T-helper 2 cell treated with Interferon-gamma antibody and Interleukin-4, amounts not matched to agents 5 μg/mL and 100 μg/mL, for 36 hours (primary cell): ENCODE measurements at regions not wholly inside any gene's neighbourhood (a gene's known extent, or its start where the extent isn't known, plus 50 kb on each side); places are given as distances from the start of the nearest gene placed in this dataset.

Experiments
- DNase-seq: peaks from one replicate; pipeline ENCODE4 v3.0.0; 2021; ENCODE audit warnings: low spot score
- H3K27ac Mint-ChIP-seq: one replicate; pipeline ENCODE4 v1.8.0; 2021; ENCODE audit warnings: mild to moderate bottlenecking, mixed read lengths
- H3K27me3 Mint-ChIP-seq: one replicate; pipeline ENCODE4 v1.8.0; 2021; ENCODE audit warnings: low read depth, mixed read lengths
- H3K36me3 Mint-ChIP-seq: one replicate; pipeline ENCODE4 v1.8.0; 2021; ENCODE audit warnings: low read depth, mixed read lengths
- H3K4me1 Mint-ChIP-seq: one replicate; pipeline ENCODE4 v1.8.0; 2021; ENCODE audit warnings: low read depth, mixed read lengths
- H3K4me3 Mint-ChIP-seq: one replicate; pipeline ENCODE4 v1.8.0; 2022; ENCODE audit warnings: mild to moderate bottlenecking, moderate library complexity, mixed read lengths
- H3K9me3 Mint-ChIP-seq: one replicate; pipeline ENCODE4 v1.8.0; 2021; ENCODE audit warnings: mixed read lengths

DNA sequence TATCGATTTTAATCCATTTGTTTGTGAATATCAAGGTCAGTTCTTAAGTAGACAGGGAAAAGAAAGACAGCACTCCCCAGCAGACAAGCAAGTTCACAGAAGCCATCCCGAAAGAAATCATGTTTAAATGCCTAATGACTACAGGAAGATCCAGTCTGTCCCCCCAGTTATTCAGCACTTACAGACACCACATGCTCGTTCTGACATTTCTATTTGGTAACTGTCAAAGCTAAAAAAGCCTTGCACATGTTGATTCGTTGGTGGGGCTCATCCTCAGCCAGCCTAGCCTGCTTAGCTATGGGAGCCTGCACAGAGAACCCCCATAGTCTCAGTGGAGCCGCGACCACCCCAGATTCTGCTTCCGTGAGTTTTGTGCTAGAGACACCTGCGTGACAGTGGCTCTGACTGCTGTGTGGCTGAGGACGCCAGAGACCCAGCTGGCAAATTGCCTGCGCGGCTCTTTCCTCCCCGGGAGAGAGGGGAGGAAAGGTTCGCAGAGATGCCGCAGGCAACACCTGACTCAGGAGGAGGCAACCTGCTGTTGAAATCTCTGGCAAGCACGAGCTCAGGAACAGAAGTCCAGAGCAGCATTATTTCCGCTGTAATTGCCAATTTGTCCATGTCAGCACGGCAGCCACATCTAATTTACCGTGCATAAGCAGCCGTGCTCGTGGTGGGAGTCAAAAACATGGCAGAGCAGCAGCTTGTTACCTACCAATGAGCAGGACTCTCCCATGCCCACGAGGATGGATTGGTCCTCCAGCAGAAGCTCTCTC is 194.2 kb downstream of the GPAM start:
- Mint-ChIP-seq H3K27ac (no peak overlapping the region), H3K4me1 (no peaks in the 10 kb centered on the region), H3K27me3 (no peaks in the 10 kb centered on the region), H3K4me3 (no peak overlapping the region), H3K36me3 (no peaks in the 10 kb centered on the region), H3K9me3 (no peaks in the 10 kb centered on the region)
- no peak for DNase-seq

DNA sequence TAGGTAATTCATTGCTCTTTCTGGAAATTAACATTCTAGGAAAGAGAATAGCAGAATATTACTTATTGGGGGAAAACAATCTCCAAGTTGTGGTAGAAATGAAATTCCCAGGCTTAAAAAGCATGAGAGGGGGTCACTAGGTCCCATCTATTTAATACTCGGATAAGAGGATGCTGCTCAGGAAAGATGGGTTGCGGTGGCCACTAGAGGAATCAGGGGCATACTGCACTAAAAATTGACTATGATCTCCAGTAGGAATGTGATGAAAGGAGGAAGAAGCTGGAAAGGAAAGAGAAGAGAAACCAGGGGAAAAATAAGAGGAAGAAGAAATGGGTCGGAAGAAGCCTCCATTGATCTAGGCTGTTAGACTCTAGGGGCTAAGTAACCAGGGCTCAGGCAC is 192.8 kb downstream of the GPAM start:
- Mint-ChIP-seq H3K27ac (no peak overlapping the region), H3K4me1 (no peaks in the 10 kb centered on the region), H3K9me3 (no peaks in the 10 kb centered on the region), H3K27me3 (no peaks in the 10 kb centered on the region), H3K36me3 (no peaks in the 10 kb centered on the region), H3K4me3 (no peak overlapping the region)
- no peak for DNase-seq

DNA sequence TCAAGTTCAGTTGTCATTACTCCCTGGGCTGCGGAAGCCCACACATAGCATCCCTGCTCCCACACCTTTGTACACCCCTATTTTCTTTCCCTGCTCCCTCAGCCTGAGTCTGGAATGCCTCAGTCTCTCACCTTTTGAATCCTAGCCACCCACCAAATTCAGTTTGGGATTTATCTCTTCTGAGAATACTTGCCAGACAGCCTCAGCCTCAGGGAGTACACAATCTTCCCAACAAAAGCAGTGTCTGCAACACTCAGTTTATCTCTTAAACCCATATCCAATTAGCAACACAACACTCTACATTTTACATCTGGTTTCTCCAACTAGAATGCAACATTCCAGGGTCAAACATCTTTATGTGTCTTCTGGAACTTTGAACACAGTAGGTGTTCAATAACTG is 190.2 kb downstream of the GPAM start:
- Mint-ChIP-seq H3K4me1 (no peaks in the 10 kb centered on the region), H3K4me3 (no peak overlapping the region), H3K27ac (no peak overlapping the region), H3K36me3 (no peaks in the 10 kb centered on the region), H3K27me3 (no peaks in the 10 kb centered on the region), H3K9me3 (no peaks in the 10 kb centered on the region)
- no peak for DNase-seq

DNA sequence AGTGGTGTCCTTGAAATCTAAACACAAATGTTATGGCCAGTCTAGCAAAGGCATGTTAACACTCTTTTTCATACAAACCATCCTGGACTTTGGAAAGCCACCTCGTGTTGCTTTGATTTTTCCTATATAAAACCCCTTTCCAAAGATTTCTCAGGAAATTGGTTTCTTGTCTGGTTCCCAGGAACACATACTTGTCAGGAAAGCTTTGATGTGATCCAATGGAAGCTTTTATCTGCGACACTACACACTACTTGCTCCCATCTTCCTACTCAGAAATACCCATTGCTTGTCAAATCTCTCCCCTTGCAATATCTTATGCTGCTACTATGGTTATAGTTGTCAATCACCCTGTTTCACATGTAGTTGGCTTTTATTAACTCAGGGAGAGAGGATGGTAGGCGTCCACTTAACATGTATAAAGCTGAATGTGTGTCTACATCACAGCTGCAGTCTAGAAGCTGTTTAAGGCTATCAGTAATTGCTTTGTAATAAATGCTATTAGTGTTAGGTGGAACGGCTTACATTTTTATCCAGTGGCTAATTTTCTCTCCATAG is 189.6 kb downstream of the GPAM start:
- Mint-ChIP-seq H3K4me3 (no peak overlapping the region), H3K36me3 (no peaks in the 10 kb centered on the region), H3K4me1 (no peaks in the 10 kb centered on the region), H3K27ac (no peak overlapping the region), H3K9me3 (no peaks in the 10 kb centered on the region), H3K27me3 (no peaks in the 10 kb centered on the region)
- no peak for DNase-seq

DNA sequence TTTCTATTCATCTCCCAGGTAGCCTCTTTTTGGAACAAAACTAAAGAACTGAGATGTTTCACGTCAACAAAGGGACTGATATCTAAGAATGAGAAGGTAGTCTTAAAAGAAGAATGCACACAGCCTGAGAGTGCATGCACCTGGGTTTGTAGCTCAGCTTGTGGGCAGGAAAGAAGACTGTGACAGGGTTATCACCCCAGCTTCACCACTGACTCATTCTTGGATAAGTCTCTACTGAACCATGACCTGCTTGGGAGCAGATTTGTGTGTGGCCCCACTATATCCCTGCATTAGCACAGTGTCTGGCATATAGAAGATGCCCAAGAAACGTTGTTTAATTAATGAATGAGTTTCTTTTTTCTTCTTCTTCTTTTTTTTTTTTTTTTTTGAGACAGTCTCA is 187.5 kb downstream of the GPAM start:
- H3K27ac Mint-ChIP-seq: no peak overlapping the region
- H3K36me3 Mint-ChIP-seq: no peaks in the 10 kb centered on the region

DNA sequence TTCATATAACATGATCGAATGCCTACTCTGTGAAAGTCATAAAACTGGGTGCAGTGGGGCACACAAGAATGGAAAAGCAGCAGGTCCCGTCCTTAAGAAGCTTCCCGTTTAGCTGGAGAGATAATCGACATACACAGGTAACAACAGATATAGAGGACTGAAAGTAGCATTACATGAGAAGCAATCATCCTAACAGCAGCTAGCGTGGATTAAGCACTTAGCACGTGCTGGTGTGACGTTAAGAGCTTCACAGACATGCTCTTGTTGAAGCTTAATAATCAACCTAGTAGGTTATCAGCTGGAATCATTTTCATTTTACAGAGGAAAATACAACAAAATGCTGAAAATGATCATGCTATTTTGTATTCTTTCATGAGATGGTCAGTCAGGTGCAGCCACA is 184.8 kb downstream of the GPAM start:
- no peaks in the 10 kb centered on the region for H3K4me1 Mint-ChIP-seq
- no peak overlapping the region for H3K4me3 Mint-ChIP-seq
- no peak overlapping the region for H3K27ac Mint-ChIP-seq
- no peak for DNase-seq
- H3K27me3 Mint-ChIP-seq: no peaks in the 10 kb centered on the region
- H3K36me3 Mint-ChIP-seq: no peaks in the 10 kb centered on the region
- no peaks in the 10 kb centered on the region for H3K9me3 Mint-ChIP-seq

More for the DNA sequence above, 187.5 kb downstream of the GPAM start:
- Mint-ChIP-seq H3K4me1 (no peaks in the 10 kb centered on the region), H3K9me3 (no peaks in the 10 kb centered on the region), H3K4me3 (no peak overlapping the region), H3K27me3 (no peaks in the 10 kb centered on the region)
- no peak for DNase-seq

DNA sequence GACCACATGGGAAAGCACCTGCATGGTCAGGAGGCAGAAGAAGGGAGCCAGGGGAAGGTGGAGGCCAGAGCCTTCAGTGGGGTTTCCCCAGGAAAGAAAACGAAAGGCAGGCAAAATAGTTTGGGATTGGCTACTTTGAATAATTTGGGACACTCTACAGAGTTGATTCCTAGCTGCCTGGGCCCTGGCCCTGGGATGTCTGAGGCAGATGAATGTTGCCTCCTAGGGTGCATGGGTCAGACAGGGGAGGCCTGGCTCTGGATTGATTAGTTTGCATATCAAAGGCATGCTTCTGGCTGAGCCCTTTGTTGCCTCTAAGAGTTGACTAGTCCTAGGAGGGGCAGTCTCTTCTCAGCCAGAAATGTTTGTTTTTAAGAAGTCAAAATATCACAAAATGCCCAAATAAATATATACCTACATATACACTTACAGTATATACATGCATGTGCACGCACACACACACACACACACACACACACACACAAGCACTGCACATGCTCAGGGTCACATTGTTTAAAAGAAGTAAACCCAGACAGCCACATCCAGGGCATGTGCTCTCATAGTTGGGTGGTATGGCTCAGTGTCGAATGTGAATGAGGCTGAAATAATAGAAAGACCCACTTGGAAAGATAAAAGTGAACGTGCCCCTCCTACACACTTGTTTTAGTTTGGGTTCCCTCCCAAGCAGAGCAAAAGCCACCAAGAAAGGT is 184.2 kb downstream of the GPAM start:
- Mint-ChIP-seq H3K4me3 (no peak overlapping the region), H3K9me3 (no peaks in the 10 kb centered on the region), H3K27ac (no peak overlapping the region), H3K4me1 (no peaks in the 10 kb centered on the region), H3K27me3 (no peaks in the 10 kb centered on the region), H3K36me3 (no peaks in the 10 kb centered on the region)
- no peak for DNase-seq

DNA sequence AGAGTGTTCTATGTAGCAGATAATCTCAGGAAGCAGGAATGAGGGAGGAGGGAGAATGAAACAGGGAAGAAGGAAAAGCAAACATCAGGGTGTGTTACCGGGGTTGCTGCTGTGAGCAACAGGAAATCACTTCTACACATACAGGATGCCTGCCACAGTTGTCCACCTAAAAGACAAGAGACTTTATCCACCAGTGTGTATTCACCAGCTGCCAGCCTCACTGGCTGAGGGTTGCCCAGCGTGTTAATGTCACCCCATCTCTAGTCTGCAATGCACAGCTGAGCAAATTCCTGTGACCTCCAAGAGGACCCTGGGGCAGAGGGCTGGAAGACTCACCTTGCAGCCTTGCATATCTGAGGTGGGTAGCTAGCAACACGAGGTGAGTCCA is 183.7 kb downstream of the GPAM start:
- Mint-ChIP-seq H3K4me3 (no peak overlapping the region), H3K9me3 (no peaks in the 10 kb centered on the region), H3K27ac (no peak overlapping the region), H3K27me3 (no peaks in the 10 kb centered on the region), H3K36me3 (no peaks in the 10 kb centered on the region), H3K4me1 (no peaks in the 10 kb centered on the region)
- DNase-seq: no peak

DNA sequence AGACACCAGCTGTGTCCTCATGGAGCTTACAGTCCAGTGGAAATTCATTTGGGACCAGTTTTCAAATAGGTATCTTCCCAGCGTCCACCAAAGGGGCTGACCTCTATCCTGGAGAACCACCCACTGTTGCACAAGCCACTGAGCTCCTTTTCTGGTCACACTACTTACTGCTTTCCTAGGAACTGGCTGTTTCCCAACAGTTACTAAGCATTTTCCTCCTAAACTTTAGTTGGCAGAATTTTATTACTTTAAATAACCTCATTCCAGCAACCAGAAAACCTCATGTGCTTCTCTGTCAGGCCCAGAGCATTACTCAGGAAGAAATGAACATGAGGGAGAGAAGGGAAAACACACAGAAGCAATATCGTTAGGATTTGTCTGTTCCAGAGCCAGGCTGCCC is 183.1 kb downstream of the GPAM start:
- no peaks in the 10 kb centered on the region for H3K4me1 Mint-ChIP-seq
- no peak for DNase-seq
- H3K36me3 Mint-ChIP-seq: no peaks in the 10 kb centered on the region
- no peaks in the 10 kb centered on the region for H3K27me3 Mint-ChIP-seq
- H3K4me3 Mint-ChIP-seq: no peak overlapping the region
- H3K9me3 Mint-ChIP-seq: no peaks in the 10 kb centered on the region
- H3K27ac Mint-ChIP-seq: no peak overlapping the region

DNA sequence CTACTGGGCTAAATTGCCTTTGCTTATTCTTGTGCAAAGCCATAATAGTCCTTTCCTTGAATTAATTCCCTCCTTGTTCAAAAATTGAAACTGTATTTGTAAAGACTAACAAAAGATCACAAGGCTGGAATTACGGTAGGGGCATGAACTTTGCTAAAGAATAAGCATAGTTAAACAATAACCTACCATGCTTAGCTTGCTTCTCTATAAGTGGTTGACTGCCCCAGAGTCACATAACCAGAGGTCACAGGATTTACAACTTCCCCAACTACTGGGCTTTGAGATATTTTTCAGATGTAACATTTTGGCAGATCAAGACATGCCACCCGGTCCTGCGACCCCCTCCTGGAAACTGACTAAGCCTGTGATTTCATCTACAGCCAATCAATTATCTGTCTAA is 181.4 kb downstream of the GPAM start:
- Mint-ChIP-seq H3K4me3 (no peak overlapping the region), H3K27me3 (no peaks in the 10 kb centered on the region), H3K9me3 (no peaks in the 10 kb centered on the region), H3K4me1 (no peaks in the 10 kb centered on the region), H3K36me3 (no peaks in the 10 kb centered on the region), H3K27ac (no peak overlapping the region)
- no peak for DNase-seq

DNA sequence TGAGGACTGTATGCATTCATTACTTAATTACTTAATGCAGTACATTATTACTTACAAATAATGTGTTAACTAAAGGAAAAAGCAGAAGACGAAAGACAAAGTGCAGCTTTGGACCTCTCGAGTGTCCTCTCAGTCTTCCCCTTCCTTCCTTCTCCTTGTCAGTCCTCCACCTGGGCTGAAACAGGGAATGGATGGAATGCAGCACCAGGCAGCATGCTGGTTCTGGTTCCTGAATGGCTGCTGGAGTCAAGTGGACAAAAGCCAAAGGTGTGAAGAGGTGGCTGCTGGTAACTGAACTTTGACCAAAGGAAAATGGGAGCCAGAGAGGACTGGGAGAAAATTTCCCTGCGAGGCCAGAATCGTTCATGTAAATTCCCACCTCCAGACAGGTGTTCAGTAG is 179.5 kb downstream of the GPAM start:
- H3K4me3 Mint-ChIP-seq: no peak overlapping the region
- no peak for DNase-seq
- no peak overlapping the region for H3K27ac Mint-ChIP-seq
- no peaks in the 10 kb centered on the region for H3K9me3 Mint-ChIP-seq
- no peaks in the 10 kb centered on the region for H3K4me1 Mint-ChIP-seq
- H3K27me3 Mint-ChIP-seq: no peaks in the 10 kb centered on the region
- no peaks in the 10 kb centered on the region for H3K36me3 Mint-ChIP-seq

DNA sequence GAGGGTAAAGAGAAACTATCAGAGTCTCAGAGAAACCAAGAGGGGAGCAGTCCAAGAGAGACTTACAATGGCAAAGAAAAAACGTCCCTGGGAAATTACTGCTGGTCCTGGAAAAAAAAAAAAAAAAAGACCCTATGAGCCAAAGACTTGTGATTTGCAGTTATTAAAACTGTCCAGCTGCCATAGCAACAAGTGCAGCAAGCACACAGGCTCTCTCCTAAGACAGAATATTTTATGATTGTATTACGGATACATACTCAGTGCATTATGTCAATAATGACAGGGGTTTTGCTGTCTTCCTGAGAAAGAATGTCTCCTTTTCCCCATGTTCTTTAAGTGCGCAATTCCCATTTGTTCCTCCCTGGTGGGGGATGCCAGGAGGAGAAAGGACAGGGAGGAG is 178.5 kb downstream of the GPAM start:
- Mint-ChIP-seq H3K27ac (no peak overlapping the region), H3K36me3 (no peaks in the 10 kb centered on the region), H3K4me3 (no peak overlapping the region), H3K27me3 (no peaks in the 10 kb centered on the region), H3K4me1 (no peaks in the 10 kb centered on the region), H3K9me3 (no peaks in the 10 kb centered on the region)
- no peak for DNase-seq

DNA sequence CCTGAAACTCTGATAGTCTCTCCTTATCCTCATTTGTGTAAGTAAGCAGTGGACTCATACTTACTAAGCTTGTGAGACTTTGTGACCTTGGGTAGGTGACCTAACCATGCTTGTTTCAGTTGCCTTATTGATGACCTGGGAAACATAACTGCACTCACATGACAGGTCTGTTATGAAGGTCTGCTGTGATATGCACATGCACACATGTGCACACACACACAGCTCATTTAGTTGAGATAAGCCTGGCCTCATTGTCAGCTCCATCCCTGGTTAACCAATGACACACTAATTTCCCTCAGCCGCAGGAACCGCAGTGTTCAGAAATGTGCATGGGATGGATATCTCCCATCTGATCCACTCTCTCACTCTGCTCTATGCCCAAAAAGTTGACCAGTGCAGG is 177.2 kb downstream of the GPAM start:
- DNase-seq: no peak
- Mint-ChIP-seq H3K27ac (no peak overlapping the region), H3K27me3 (no peaks in the 10 kb centered on the region), H3K4me1 (no peaks in the 10 kb centered on the region), H3K4me3 (no peak overlapping the region), H3K9me3 (no peaks in the 10 kb centered on the region), H3K36me3 (no peaks in the 10 kb centered on the region)

DNA sequence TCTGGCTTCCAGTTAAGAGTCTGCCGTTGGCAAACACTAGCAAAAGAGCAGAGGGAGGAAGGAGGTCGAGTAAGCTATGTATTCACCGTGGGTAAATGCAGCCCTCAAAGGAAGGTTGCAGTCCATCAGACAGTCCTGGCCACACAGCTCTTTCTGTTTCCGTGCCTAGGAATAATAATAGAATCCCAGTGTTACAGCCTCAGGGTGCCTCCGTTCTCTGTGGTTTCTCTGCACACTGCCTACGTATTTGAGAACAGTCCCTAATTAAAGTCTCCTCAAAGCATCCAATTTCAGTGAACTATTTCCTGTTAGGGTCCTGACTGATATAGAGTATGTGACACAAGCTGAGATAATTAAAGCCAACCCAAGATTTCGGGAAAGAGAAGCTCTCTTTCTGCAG is 176.7 kb downstream of the GPAM start:
- H3K4me3 Mint-ChIP-seq: no peak overlapping the region
- H3K36me3 Mint-ChIP-seq: no peaks in the 10 kb centered on the region
- DNase-seq: no peak
- no peaks in the 10 kb centered on the region for H3K4me1 Mint-ChIP-seq
- no peak overlapping the region for H3K27ac Mint-ChIP-seq
- no peaks in the 10 kb centered on the region for H3K9me3 Mint-ChIP-seq
- no peaks in the 10 kb centered on the region for H3K27me3 Mint-ChIP-seq
